ENCODE measurements at regions not wholly inside any gene's neighbourhood (a gene's known extent, or its start where the extent isn't known, plus 50 kb on each side); places are given as distances from the start of the nearest gene placed in this dataset.
"Not testable (repeated sequence)": the region's sequence is repeated elsewhere in the genome, so short reads cannot be mapped to it uniquely, and the experiment has no call there.

GRCh38 chr4:79155336-79155735 lies 170.5 kb downstream of the NAA11 start:
- no peaks in the 10 kb centered on the region for H3K4me1 Mint-ChIP-seq (ENCODE audit: low read depth)
- intact Hi-C loops (cut with micrococcal nuclease) = no loop called here
- DNase-seq (ENCODE audit: low spot score) = no peak
- H3K9me3 Mint-ChIP-seq = no peaks in the 10 kb centered on the region
- H3K27me3 Mint-ChIP-seq (ENCODE audit: insufficient read depth) = no peaks in the 10 kb centered on the region
- H3K36me3 Mint-ChIP-seq (ENCODE audit: low read depth) = no peaks in the 10 kb centered on the region
- no peak overlapping the region for H3K4me3 Mint-ChIP-seq
- no peak overlapping the region for H3K27ac Mint-ChIP-seq

GRCh38 chr4:79150820-79151416 lies 174.9 kb downstream of the NAA11 start:
- intact Hi-C loops (cut with micrococcal nuclease) = no loop called here
- H3K4me1 Mint-ChIP-seq (ENCODE audit: low read depth) = no peaks in the 10 kb centered on the region
- no peaks in the 10 kb centered on the region for H3K27me3 Mint-ChIP-seq (ENCODE audit: insufficient read depth)
- H3K27ac Mint-ChIP-seq = no peak overlapping the region
- DNase-seq (ENCODE audit: low spot score) = no peak
- H3K4me3 Mint-ChIP-seq = no peak overlapping the region
- H3K9me3 Mint-ChIP-seq = no peaks in the 10 kb centered on the region
- no peaks in the 10 kb centered on the region for H3K36me3 Mint-ChIP-seq (ENCODE audit: low read depth)

GRCh38 chr4:79148369-79148768 lies 177.5 kb downstream of the NAA11 start:
- H3K9me3 Mint-ChIP-seq = no peaks in the 10 kb centered on the region
- H3K27ac Mint-ChIP-seq = no peak overlapping the region
- no peaks in the 10 kb centered on the region for H3K27me3 Mint-ChIP-seq (ENCODE audit: insufficient read depth)
- intact Hi-C loops (cut with micrococcal nuclease) = no loop called here
- DNase-seq (ENCODE audit: low spot score) = no peak
- no peaks in the 10 kb centered on the region for H3K4me1 Mint-ChIP-seq (ENCODE audit: low read depth)
- no peak overlapping the region for H3K4me3 Mint-ChIP-seq
- H3K36me3 Mint-ChIP-seq (ENCODE audit: low read depth) = no peaks in the 10 kb centered on the region

DNA sequence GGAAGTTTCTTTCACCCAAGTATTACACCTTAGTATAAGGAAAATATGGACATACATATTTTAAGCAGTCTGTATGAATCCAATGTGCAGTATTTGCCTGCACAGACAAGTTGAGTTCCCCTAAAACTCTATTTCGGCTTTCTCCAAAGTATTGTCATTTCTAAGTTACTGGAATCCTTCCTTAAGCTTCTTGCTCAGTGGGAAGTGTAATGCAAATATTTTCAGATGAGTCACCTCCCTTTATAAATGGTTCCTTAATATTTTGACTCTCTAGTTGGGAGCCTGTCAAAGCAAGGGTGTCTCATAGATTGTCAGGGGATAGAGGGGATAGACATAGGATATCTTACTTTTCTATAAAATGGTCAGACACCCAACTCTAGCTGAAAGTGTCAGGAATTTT lies 178.6 kb downstream of the NAA11 start:
- intact Hi-C loops (cut with micrococcal nuclease) = no loop called here
- Mint-ChIP-seq H3K9me3 (no peaks in the 10 kb centered on the region), H3K4me3 (no peak overlapping the region), H3K36me3 (ENCODE audit: low read depth) (no peaks in the 10 kb centered on the region), H3K4me1 (ENCODE audit: low read depth) (no peaks in the 10 kb centered on the region), H3K27ac (no peak overlapping the region), H3K27me3 (ENCODE audit: insufficient read depth) (no peaks in the 10 kb centered on the region)
- DNase-seq (ENCODE audit: low spot score) = no peak

DNA sequence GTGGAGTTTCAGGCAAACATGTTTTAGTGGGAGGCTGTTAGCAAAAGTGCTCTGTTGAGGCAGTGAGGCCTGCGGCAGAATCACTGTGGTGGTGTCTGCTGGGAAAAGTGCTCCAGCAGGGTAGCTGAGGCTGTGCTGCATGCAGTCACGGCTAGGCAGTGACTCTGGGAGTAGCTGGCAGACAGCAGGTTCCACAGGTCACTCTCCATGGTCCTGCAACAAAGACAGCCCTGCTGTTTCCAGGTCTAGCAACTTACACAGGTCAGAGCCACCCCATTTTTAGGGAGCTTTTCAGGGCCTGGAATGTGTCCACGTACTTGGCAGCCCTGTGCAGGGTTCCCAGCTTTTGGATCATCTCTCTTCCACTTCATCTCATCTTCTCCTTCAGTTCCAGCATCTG lies 184.3 kb downstream of the NAA11 start:
- Mint-ChIP-seq H3K36me3 (ENCODE audit: low read depth) (no peaks in the 10 kb centered on the region), H3K27me3 (ENCODE audit: insufficient read depth) (no peaks in the 10 kb centered on the region), H3K4me3 (no peak overlapping the region), H3K27ac (no peak overlapping the region), H3K9me3 (no peaks in the 10 kb centered on the region), H3K4me1 (ENCODE audit: low read depth) (no peaks in the 10 kb centered on the region)
- no peak for DNase-seq (ENCODE audit: low spot score)
- intact Hi-C loops (cut with micrococcal nuclease) = no loop called here

GRCh38 chr4:79134767-79135166 lies 191.1 kb downstream of the NAA11 start:
- Mint-ChIP-seq H3K4me1 (ENCODE audit: low read depth) (no peaks in the 10 kb centered on the region), H3K36me3 (ENCODE audit: low read depth) (no peaks in the 10 kb centered on the region), H3K9me3 (no peaks in the 10 kb centered on the region), H3K4me3 (no peak overlapping the region), H3K27me3 (ENCODE audit: insufficient read depth) (peaks cover 2% of the 10 kb centered on the region), H3K27ac (no peak overlapping the region)
- intact Hi-C loops (cut with micrococcal nuclease) = no loop called here
- no peak for DNase-seq (ENCODE audit: low spot score)

GRCh38 chr4:79132826-79133225 lies 193.0 kb downstream of the NAA11 start:
- Mint-ChIP-seq H3K4me3 (no peak overlapping the region), H3K9me3 (no peaks in the 10 kb centered on the region), H3K27ac (no peak overlapping the region), H3K4me1 (ENCODE audit: low read depth) (no peaks in the 10 kb centered on the region), H3K36me3 (ENCODE audit: low read depth) (no peaks in the 10 kb centered on the region), H3K27me3 (ENCODE audit: insufficient read depth) (peaks cover 2% of the 10 kb centered on the region)
- no peak for DNase-seq (ENCODE audit: low spot score)
- intact Hi-C loops (cut with micrococcal nuclease) = no loop called here

DNA sequence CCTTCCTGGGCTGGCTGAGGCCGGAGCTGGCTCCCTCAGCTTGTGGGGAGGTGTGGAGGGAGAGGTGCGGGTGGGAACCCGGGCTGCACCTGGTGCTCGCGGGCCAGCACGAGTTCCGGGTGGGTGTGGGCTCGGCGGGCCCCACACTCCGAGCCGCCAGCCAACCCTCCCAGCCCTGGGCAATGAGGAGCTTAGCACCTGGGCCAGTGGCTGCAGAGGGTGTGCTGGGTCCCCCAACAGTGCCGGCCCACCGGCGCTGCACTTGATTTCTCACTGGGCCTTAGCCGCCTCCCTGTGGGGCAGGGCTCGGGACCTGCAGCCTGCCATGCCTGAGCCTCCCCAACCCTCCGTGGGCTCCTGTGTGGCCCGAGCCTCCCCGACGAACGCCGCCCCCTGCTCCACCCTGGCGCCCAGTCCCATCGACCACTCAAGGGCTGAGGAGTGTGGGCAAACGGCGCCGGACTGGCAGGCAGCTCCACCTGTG lies 182.7 kb upstream of the PAQR3 start:
- no peaks in the 10 kb centered on the region for H3K4me1 Mint-ChIP-seq (ENCODE audit: low read depth)
- no peaks in the 10 kb centered on the region for H3K36me3 Mint-ChIP-seq (ENCODE audit: low read depth)
- no peak overlapping the region for H3K27ac Mint-ChIP-seq
- no peak for DNase-seq (ENCODE audit: low spot score)
- intact Hi-C loops (cut with micrococcal nuclease) = no loop called here
- no peak overlapping the region for H3K4me3 Mint-ChIP-seq
- H3K9me3 Mint-ChIP-seq = peaks cover 42% of the 10 kb centered on the region
- H3K27me3 Mint-ChIP-seq (ENCODE audit: insufficient read depth) = no peaks in the 10 kb centered on the region

GRCh38 chr4:79121223-79121622 lies 182.0 kb upstream of the PAQR3 start:
- intact Hi-C loops (cut with micrococcal nuclease) = no loop called here
- Mint-ChIP-seq H3K4me3 (no peak overlapping the region), H3K27me3 (ENCODE audit: insufficient read depth) (no peaks in the 10 kb centered on the region), H3K27ac (no peak overlapping the region), H3K36me3 (ENCODE audit: low read depth) (no peaks in the 10 kb centered on the region), H3K9me3 (peaks cover 49% of the 10 kb centered on the region), H3K4me1 (ENCODE audit: low read depth) (no peaks in the 10 kb centered on the region)
- DNase-seq (ENCODE audit: low spot score) = no peak

DNA sequence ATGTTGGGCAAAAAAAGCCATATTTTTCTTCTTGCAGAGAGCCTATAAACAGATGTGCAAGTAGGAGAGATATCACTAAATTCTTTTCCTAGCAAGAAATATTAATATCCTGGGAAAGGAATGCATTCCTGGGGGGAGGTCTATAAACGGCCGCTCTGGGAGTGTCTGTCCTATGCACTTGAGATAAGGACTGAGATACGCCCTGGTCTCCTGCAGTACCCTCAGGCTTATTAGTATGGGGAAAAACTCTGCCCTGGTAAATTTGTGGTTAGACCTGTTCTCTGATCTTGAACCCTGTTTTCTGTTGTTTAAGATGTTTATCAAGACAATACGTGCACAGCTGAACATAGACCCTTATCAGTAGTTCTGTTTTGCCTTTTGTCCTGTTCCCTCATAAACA lies 177.8 kb upstream of the PAQR3 start:
- H3K4me3 Mint-ChIP-seq; DNase-seq (ENCODE audit: low spot score); H3K27ac Mint-ChIP-seq; H3K36me3 Mint-ChIP-seq (ENCODE audit: low read depth); H3K4me1 Mint-ChIP-seq (ENCODE audit: low read depth); intact Hi-C loops (cut with micrococcal nuclease); H3K27me3 Mint-ChIP-seq (ENCODE audit: insufficient read depth): not testable (repeated sequence)
- peaks cover 51% of the 10 kb centered on the region for H3K9me3 Mint-ChIP-seq

- H3K27me3 Mint-ChIP-seq (ENCODE audit: insufficient read depth) = peaks cover 2% of the 10 kb centered on the region
- no peaks in the 10 kb centered on the region for H3K36me3 Mint-ChIP-seq (ENCODE audit: low read depth)
- intact Hi-C loops (cut with micrococcal nuclease) = no loop called here
- H3K27ac Mint-ChIP-seq = no peak overlapping the region
- H3K4me1 Mint-ChIP-seq (ENCODE audit: low read depth) = no peaks in the 10 kb centered on the region
- H3K4me3 Mint-ChIP-seq = no peak overlapping the region
- DNase-seq (ENCODE audit: low spot score) = no peak
- no peaks in the 10 kb centered on the region for H3K9me3 Mint-ChIP-seq
Measured at GRCh38 chr4:79107014-79107413, 167.8 kb upstream of the PAQR3 start.

- intact Hi-C loops (cut with micrococcal nuclease) = no loop called here
- Mint-ChIP-seq H3K4me3 (no peak overlapping the region), H3K9me3 (no peaks in the 10 kb centered on the region), H3K36me3 (ENCODE audit: low read depth) (no peaks in the 10 kb centered on the region), H3K27me3 (ENCODE audit: insufficient read depth) (no peaks in the 10 kb centered on the region), H3K4me1 (ENCODE audit: low read depth) (no peaks in the 10 kb centered on the region), H3K27ac (no peak overlapping the region)
- no peak for DNase-seq (ENCODE audit: low spot score)
Measured at GRCh38 chr4:79088946-79089691, 149.9 kb upstream of the PAQR3 start.

DNA sequence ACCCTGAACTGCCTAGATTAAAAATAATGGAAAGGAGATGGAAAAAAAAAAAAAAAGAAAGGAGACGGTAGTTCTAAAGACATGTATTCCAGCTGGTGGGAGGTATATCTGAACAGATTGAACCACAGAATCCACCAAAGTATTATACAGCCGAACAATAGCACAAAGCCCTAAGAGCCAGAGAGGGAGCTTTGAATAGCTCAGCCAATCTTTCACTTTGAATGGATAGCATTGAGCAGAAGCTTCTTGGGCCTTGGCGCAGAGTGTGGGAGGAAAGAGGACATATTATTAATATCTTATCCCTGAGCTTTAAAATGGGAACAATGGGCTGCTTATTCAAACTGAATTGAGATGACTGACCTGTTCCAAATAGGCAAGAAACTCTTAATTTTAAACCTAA lies 147.8 kb upstream of the PAQR3 start:
- Mint-ChIP-seq H3K36me3 (ENCODE audit: low read depth) (no peaks in the 10 kb centered on the region), H3K4me1 (ENCODE audit: low read depth) (no peaks in the 10 kb centered on the region), H3K27ac (no peak overlapping the region), H3K27me3 (ENCODE audit: insufficient read depth) (no peaks in the 10 kb centered on the region), H3K9me3 (peaks cover under 1% of the 10 kb centered on the region), H3K4me3 (no peak overlapping the region)
- DNase-seq (ENCODE audit: low spot score) = no peak
- intact Hi-C loops (cut with micrococcal nuclease) = no loop called here
